Ishikawa (cell line): ENCODE measurements at regions not wholly inside any gene's neighbourhood (a gene's known extent, or its start where the extent isn't known, plus 50 kb on each side); places are given as distances from the start of the nearest gene placed in this dataset.

Experiments used
- NFIC ChIP-seq: IDR thresholded peaks from 2 replicates; pipeline ENCODE4 v1.6.1; 2012
- RAD21 ChIP-seq: IDR thresholded peaks from 2 replicates; pipeline ENCODE4 v1.6.1; 2012; ENCODE audit warnings: low read depth
- REST ChIP-seq: IDR thresholded peaks from 2 replicates; pipeline ENCODE4 v1.6.1; 2012; ENCODE audit warnings: low read depth, mild to moderate bottlenecking
- TAF1 ChIP-seq: IDR thresholded peaks from 2 replicates; pipeline ENCODE4 v1.6.1; 2012; ENCODE audit warnings: low read depth, mild to moderate bottlenecking

GRCh38 chr6:50977796-50978195 lies 159.1 kb downstream of the TFAP2B start:
- TF ChIP-seq REST, result no peak
- no peak for TF ChIP-seq TAF1
- no peak for TF ChIP-seq NFIC
- TF ChIP-seq RAD21, result no peak
